Mesendoderm (in vitro differentiated cells): ENCODE measurements at regions not wholly inside any gene's neighbourhood (a gene's known extent, or its start where the extent isn't known, plus 50 kb on each side); places are given as distances from the start of the nearest gene placed in this dataset.

ENCODE experiments used
- DNase-seq: peaks from one replicate; pipeline ENCODE4 v3.0.0; 2013
- H2AK5ac ChIP-seq: 2 replicates; pipeline ENCODE4 v1.6.1; 2013; ENCODE audit warnings: low read length, inconsistent platforms
- H2BK120ac ChIP-seq: 2 replicates; pipeline ENCODE4 v1.6.1; 2013; ENCODE audit warnings: low read depth, mild to moderate bottlenecking, low read length, moderate library complexity, mixed read lengths
- H2BK15ac ChIP-seq: replicated peaks from 2 replicates; pipeline ENCODE4 v1.6.1; 2013; ENCODE audit warnings: low read depth, mild to moderate bottlenecking, moderate library complexity
- H2BK5ac ChIP-seq: 2 replicates; pipeline ENCODE4 v1.6.1; 2013; ENCODE audit warnings: low read length, inconsistent platforms
- H3K18ac ChIP-seq: 2 replicates; pipeline ENCODE4 v1.6.1; 2013; ENCODE audit warnings: mild to moderate bottlenecking, low read length, mixed read lengths
- H3K23ac ChIP-seq: one replicate; pipeline ENCODE4 v1.6.1; 2013; ENCODE audit warnings: low read length
- H3K27ac ChIP-seq: 2 replicates; pipeline ENCODE4 v1.5.1; 2013; ENCODE audit warnings: low read depth, mild to moderate bottlenecking, inconsistent platforms, low read length, moderate library complexity
- H3K27me3 ChIP-seq: 2 replicates; pipeline ENCODE4 v1.6.1; 2013; ENCODE audit warnings: low read length, control low read depth, mild to moderate bottlenecking, inconsistent platforms; ENCODE audit not compliant: insufficient read depth, poor library complexity
- H3K36me3 ChIP-seq: 2 replicates; pipeline ENCODE4 v1.6.1; 2013; ENCODE audit warnings: low read length, inconsistent platforms; ENCODE audit not compliant: control insufficient read depth, insufficient read depth
- H3K4ac ChIP-seq: one replicate; pipeline ENCODE4 v1.6.1; 2013; ENCODE audit warnings: low read depth, mild to moderate bottlenecking, low read length, moderate library complexity
- H3K4me1 ChIP-seq: 2 replicates; pipeline ENCODE4 v1.6.1; 2013; ENCODE audit warnings: low read depth, low read length, inconsistent platforms; ENCODE audit not compliant: control insufficient read depth
- H3K4me2 ChIP-seq: 2 replicates; pipeline ENCODE4 v1.6.1; 2013; ENCODE audit warnings: low read length
- H3K4me3 ChIP-seq: 2 replicates; pipeline ENCODE4 v1.5.1; 2013; ENCODE audit warnings: mild to moderate bottlenecking, low read length
- H3K56ac ChIP-seq: one replicate; pipeline ENCODE4 v1.6.1; 2013; ENCODE audit warnings: low read length
- H3K79me1 ChIP-seq: 2 replicates; pipeline ENCODE4 v1.6.1; 2013; ENCODE audit warnings: low read length, inconsistent platforms
- H3K79me2 ChIP-seq: 2 replicates; pipeline ENCODE4 v1.6.1; 2013; ENCODE audit warnings: mild to moderate bottlenecking, low read length; ENCODE audit not compliant: control insufficient read depth, insufficient read depth
- H3K9ac ChIP-seq: 2 replicates; pipeline ENCODE4 v1.6.1; 2013; ENCODE audit warnings: low read length, inconsistent platforms
- H4K5ac ChIP-seq: one replicate; pipeline ENCODE4 v1.6.1; 2013; ENCODE audit warnings: low read length
- H4K8ac ChIP-seq: one replicate; pipeline ENCODE4 v1.6.1; 2013; ENCODE audit warnings: low read depth, mild to moderate bottlenecking, control low read depth, low read length, moderate library complexity
- WGBS: extraction: QIAGEN DNeasy Blood & Tissue Kit; methylation state at CpG from one replicate; pipeline ENCODE4 v1.1.7; 2013; ENCODE audit warnings: low lambda C conversion rate, missing lambda C conversion rate; ENCODE audit not compliant: insufficient coverage; ENCODE audit errors: extremely low coverage; 5-methylcytosine and 5-hydroxymethylcytosine counted together

DNA sequence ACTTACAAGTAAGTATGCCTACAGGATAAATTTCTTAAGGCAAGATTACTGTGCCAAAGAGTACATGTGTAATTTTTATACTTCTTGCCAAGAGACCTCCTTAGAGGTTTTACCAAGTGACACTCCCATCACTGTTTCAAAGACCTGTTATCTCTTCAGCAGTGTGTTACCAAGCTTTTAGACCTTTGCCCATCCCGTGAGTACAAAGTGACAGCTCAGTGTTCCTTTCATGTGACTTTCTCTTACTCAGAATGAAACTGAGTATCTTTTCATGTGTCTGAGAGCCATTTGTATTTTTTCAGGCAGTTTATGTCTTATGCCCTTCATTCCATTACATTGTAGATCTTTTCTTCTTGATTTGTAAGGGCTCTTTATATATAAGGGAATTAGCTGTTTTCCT, 287.5 kb upstream of the SALL3 start:
- Histone ChIP-seq H3K36me3 (no peaks in the 10 kb centered on the region), H3K9ac (no peak overlapping the region), H2AK5ac (no peak overlapping the region), H3K56ac (no peak overlapping the region), H3K4me1 (no peaks in the 10 kb centered on the region), H2BK5ac (no peak overlapping the region), H3K4me2 (no peak overlapping the region), H2BK120ac (no peak overlapping the region), H3K79me2 (no peaks in the 10 kb centered on the region), H3K27me3 (no peaks in the 10 kb centered on the region), H3K23ac (no peak overlapping the region), H4K5ac (no peak overlapping the region), H3K4me3 (no peak overlapping the region), H3K27ac (no peak overlapping the region), H2BK15ac (no peak overlapping the region), H3K18ac (no peak overlapping the region), H3K79me1 (no peaks in the 10 kb centered on the region), H4K8ac (no peak overlapping the region), H3K4ac (no peak overlapping the region)
- WGBS = no CpG with 5 or more reads among the region's 1 CpG
- DNase-seq = no peak

DNA sequence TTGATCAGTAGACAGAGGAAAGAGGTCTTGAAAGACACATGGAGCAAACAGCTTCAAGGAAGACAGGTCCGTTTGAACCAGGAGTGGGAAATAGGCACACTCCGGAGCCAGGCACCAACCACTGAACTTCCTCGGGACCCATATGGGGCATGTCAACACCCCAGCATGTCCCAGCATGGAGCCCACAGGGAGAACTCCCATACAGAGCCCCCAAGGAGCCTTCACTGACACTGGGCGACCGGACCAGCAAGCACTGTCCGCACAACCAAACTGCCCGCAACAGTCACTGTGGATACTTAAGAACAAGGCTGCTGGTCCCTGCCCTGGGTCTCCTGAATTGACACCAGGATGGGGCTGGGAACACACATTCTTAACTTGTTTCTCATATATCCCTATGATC, 286.2 kb upstream of the SALL3 start:
- no peak for DNase-seq
- no peaks in the 10 kb centered on the region for H3K27me3 ChIP-seq
- no peak overlapping the region for H4K8ac ChIP-seq
- H3K56ac ChIP-seq = no peak overlapping the region
- no peak overlapping the region for H2BK15ac ChIP-seq
- no peak overlapping the region for H4K5ac ChIP-seq
- no peak overlapping the region for H2BK120ac ChIP-seq
- H3K4me2 ChIP-seq = no peak overlapping the region
- H3K9ac ChIP-seq = no peak overlapping the region
- WGBS = no CpG with 5 or more reads among the region's 7 CpGs
- H3K79me1 ChIP-seq = no peaks in the 10 kb centered on the region
- H2BK5ac ChIP-seq = no peak overlapping the region
- H3K79me2 ChIP-seq = no peaks in the 10 kb centered on the region
- H3K4me1 ChIP-seq = no peaks in the 10 kb centered on the region
- H2AK5ac ChIP-seq = no peak overlapping the region
- no peak overlapping the region for H3K18ac ChIP-seq
- H3K27ac ChIP-seq = no peak overlapping the region
- H3K4ac ChIP-seq = no peak overlapping the region
- H3K36me3 ChIP-seq = no peaks in the 10 kb centered on the region
- H3K4me3 ChIP-seq = no peak overlapping the region
- no peak overlapping the region for H3K23ac ChIP-seq

DNA sequence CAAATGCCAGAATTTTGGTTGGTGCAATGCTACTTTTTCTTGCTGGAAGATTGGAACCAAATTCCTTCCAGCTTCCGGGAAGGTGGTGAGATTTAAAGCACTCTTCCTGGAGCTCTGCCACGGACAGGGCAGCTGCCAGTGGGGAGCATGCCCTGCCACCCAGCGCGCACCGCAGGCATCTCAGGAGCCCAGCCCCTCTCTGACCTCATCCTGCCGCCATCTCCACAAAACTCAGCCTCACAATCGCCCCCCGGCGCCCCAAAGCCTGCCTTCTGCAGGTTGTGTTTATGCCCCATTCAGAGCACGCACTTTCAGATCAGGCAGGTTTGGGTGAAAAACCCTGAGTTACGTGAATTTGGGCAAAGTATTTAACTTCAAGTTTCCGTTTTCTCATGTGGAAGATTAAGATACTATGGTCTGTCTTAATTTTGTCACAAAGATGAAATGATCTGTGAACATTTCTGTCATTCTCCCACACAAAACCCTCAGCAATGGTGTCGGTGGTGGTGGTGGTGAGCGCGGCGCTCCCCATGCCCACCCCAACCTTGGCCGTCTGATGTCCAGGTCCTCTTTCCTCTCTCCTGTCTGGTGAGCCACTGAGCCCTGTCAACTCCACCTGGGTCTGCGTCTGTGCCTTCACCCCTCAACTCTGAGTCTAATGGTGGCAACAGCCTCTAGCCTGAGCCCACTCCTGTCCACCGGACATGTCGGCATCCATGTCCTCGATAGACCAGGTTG, 282.8 kb upstream of the SALL3 start:
- H4K8ac ChIP-seq = no peak overlapping the region
- H2BK5ac ChIP-seq = no peak overlapping the region
- no peak overlapping the region for H3K56ac ChIP-seq
- no peak overlapping the region for H4K5ac ChIP-seq
- H3K4me3 ChIP-seq = no peak overlapping the region
- no peak overlapping the region for H3K18ac ChIP-seq
- DNase-seq = no peak
- no peaks in the 10 kb centered on the region for H3K36me3 ChIP-seq
- H2AK5ac ChIP-seq = no peak overlapping the region
- no CpG with 5 or more reads among the region's 21 CpGs for WGBS
- no peaks in the 10 kb centered on the region for H3K27me3 ChIP-seq
- no peak overlapping the region for H3K27ac ChIP-seq
- no peaks in the 10 kb centered on the region for H3K79me2 ChIP-seq
- H3K4ac ChIP-seq = no peak overlapping the region
- no peaks in the 10 kb centered on the region for H3K79me1 ChIP-seq
- no peak overlapping the region for H2BK120ac ChIP-seq
- no peaks in the 10 kb centered on the region for H3K4me1 ChIP-seq
- H3K9ac ChIP-seq = no peak overlapping the region
- H2BK15ac ChIP-seq = no peak overlapping the region
- no peak overlapping the region for H3K23ac ChIP-seq
- no peak overlapping the region for H3K4me2 ChIP-seq

DNA sequence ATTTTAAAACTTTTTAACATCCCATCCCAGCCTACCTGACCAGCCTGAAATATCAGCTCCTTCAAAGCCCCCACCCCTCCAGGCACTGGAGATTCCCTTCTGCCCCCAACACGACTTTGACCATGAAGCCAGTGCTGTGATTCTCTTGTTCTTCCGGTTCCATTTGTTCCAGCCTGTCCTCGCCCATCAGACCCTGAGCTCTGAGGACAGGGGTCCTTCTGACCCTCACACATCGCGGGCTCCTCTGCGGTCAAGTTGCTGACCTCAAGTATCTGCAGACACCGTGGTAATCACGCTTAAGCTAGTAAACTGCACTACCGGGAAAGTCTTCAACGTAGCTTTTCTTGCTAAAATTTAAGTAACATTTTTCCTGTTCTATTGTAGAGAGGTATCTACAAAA, 282.2 kb upstream of the SALL3 start:
- H3K4ac ChIP-seq = no peak overlapping the region
- H3K56ac ChIP-seq = no peak overlapping the region
- no peak overlapping the region for H2BK15ac ChIP-seq
- H3K27me3 ChIP-seq = no peaks in the 10 kb centered on the region
- H3K4me3 ChIP-seq = no peak overlapping the region
- no peak overlapping the region for H3K27ac ChIP-seq
- no peak overlapping the region for H2AK5ac ChIP-seq
- H3K4me1 ChIP-seq = no peaks in the 10 kb centered on the region
- no peak overlapping the region for H4K5ac ChIP-seq
- no peak for DNase-seq
- no CpG with 5 or more reads among the region's 10 CpGs for WGBS
- no peak overlapping the region for H4K8ac ChIP-seq
- no peak overlapping the region for H3K18ac ChIP-seq
- no peak overlapping the region for H2BK120ac ChIP-seq
- H3K4me2 ChIP-seq = no peak overlapping the region
- H3K23ac ChIP-seq = no peak overlapping the region
- no peaks in the 10 kb centered on the region for H3K79me1 ChIP-seq
- no peak overlapping the region for H2BK5ac ChIP-seq
- no peaks in the 10 kb centered on the region for H3K79me2 ChIP-seq
- no peak overlapping the region for H3K9ac ChIP-seq
- no peaks in the 10 kb centered on the region for H3K36me3 ChIP-seq

DNA sequence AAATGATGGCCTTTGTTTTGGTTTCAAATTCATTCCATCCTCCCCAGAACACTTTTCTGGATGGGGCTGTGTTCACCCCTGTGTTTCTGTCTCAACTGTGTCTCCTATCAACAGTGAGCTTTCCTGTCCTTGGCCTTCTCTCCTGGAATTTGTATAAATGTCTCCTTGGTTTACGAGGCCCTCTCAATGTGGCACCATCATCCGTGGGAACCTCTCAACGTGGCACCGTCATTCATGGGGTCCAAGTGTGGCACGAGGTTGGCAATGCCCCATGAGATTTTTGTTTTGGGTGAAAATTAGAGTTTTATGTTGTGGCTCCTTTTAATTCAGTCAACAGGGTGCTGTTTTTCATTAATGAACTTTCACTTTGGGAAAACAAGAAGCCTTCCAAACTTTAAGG, 280.7 kb upstream of the SALL3 start:
- Histone ChIP-seq H3K56ac (no peak overlapping the region), H4K5ac (no peak overlapping the region), H2BK5ac (no peak overlapping the region), H3K27ac (no peak overlapping the region), H3K4ac (no peak overlapping the region), H3K9ac (no peak overlapping the region), H3K18ac (no peak overlapping the region), H4K8ac (no peak overlapping the region), H3K23ac (no peak overlapping the region), H3K79me1 (no peaks in the 10 kb centered on the region), H3K79me2 (no peaks in the 10 kb centered on the region), H3K36me3 (no peaks in the 10 kb centered on the region), H3K4me1 (no peaks in the 10 kb centered on the region), H3K4me3 (no peak overlapping the region), H2BK15ac (no peak overlapping the region), H2BK120ac (no peak overlapping the region), H2AK5ac (no peak overlapping the region), H3K27me3 (no peaks in the 10 kb centered on the region), H3K4me2 (no peak overlapping the region)
- no peak for DNase-seq
- no CpG with 5 or more reads among the region's 5 CpGs for WGBS

DNA sequence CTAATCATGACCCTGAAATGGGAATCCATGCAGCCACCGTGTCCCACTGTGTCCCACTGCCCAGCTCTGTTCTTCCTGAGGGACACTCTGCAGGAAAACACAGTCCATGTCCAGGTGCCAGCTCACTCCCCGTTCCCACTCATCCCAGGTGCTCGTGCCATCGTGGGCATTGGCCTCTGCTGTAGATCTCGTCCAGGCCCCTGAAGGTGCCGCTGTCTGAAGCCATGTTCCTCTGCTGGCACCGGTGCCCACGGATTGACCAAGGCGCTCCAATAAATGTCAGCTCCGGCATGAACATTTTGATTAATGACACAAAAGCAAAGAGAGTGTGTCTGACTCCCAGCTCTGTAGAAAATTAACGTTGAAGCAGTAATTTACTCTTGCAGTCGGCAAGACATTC, 280.1 kb upstream of the SALL3 start:
- H3K36me3 ChIP-seq = no peaks in the 10 kb centered on the region
- no peak overlapping the region for H3K27ac ChIP-seq
- no peaks in the 10 kb centered on the region for H3K4me1 ChIP-seq
- no peak overlapping the region for H3K4ac ChIP-seq
- H3K4me3 ChIP-seq = no peak overlapping the region
- no peaks in the 10 kb centered on the region for H3K79me2 ChIP-seq
- H3K23ac ChIP-seq = no peak overlapping the region
- H4K8ac ChIP-seq = no peak overlapping the region
- no CpG with 5 or more reads among the region's 12 CpGs for WGBS
- no peak overlapping the region for H2AK5ac ChIP-seq
- H3K9ac ChIP-seq = no peak overlapping the region
- H3K27me3 ChIP-seq = no peaks in the 10 kb centered on the region
- H2BK5ac ChIP-seq = no peak overlapping the region
- no peak for DNase-seq
- H2BK15ac ChIP-seq = no peak overlapping the region
- H3K18ac ChIP-seq = no peak overlapping the region
- no peak overlapping the region for H4K5ac ChIP-seq
- no peak overlapping the region for H3K4me2 ChIP-seq
- H3K56ac ChIP-seq = no peak overlapping the region
- H2BK120ac ChIP-seq = no peak overlapping the region
- no peaks in the 10 kb centered on the region for H3K79me1 ChIP-seq
